DOHH2 (cell line): ENCODE measurements at regions not wholly inside any gene's neighbourhood (a gene's known extent, or its start where the extent isn't known, plus 50 kb on each side); places are given as distances from the start of the nearest gene placed in this dataset.

ENCODE experiments used
- H3F3A ChIP-seq: fragments of 200-600 bp; sonication (generic), shearing (Covaris generic); 2 replicates; pipeline ENCODE4 v1.6.0; 2016; ENCODE audit warnings: antibody characterized with exemption, mild to moderate bottlenecking; ENCODE audit not compliant: control insufficient read depth, insufficient read depth
- H3K27ac ChIP-seq: fragments of 200-600 bp; sonication (generic); 2 replicates; pipeline ENCODE4 v1.5.1; 2014; ENCODE audit warnings: low read depth, mild to moderate bottlenecking, low read length, moderate library complexity
- H3K27me3 ChIP-seq: fragments of 200-600 bp; sonication (generic); 2 replicates; pipeline ENCODE4 v1.6.1; 2014; ENCODE audit warnings: mild to moderate bottlenecking, low read length, mixed read lengths; ENCODE audit not compliant: control insufficient read depth
- H3K36me3 ChIP-seq: fragments of 200-600 bp; sonication (generic); 2 replicates; pipeline ENCODE4 v1.6.1; 2014; ENCODE audit warnings: mild to moderate bottlenecking, low read length, moderate library complexity, mixed read lengths; ENCODE audit not compliant: control insufficient read depth
- H3K4me1 ChIP-seq: fragments of 200-600 bp; sonication (generic); 2 replicates; pipeline ENCODE4 v1.6.1; 2014; ENCODE audit warnings: mild to moderate bottlenecking, low read length, mixed read lengths; ENCODE audit not compliant: control insufficient read depth
- H3K4me2 ChIP-seq: fragments of 200-600 bp; sonication (generic); 2 replicates; pipeline ENCODE4 v1.6.0; 2014; ENCODE audit warnings: mild to moderate bottlenecking, low read length, moderate library complexity
- H3K4me3 ChIP-seq: fragments of 200-600 bp; sonication (generic); 2 replicates; pipeline ENCODE4 v1.5.1; 2014; ENCODE audit warnings: mild to moderate bottlenecking, low read length, mixed read lengths
- H3K79me2 ChIP-seq: fragments of 200-600 bp; sonication (generic); 2 replicates; pipeline ENCODE4 v1.6.1; 2014; ENCODE audit warnings: mild to moderate bottlenecking, low read length, mixed read lengths; ENCODE audit not compliant: control insufficient read depth
- H3K9me2 ChIP-seq: fragments of 200-600 bp; sonication (generic); replicated peaks from 2 replicates; pipeline ENCODE4 v1.6.1; 2014; ENCODE audit warnings: mild to moderate bottlenecking, low read length, mixed read lengths; ENCODE audit not compliant: control insufficient read depth
- H3K9me3 ChIP-seq: fragments of 200-600 bp; sonication (generic); 2 replicates; pipeline ENCODE4 v1.6.1; 2014; ENCODE audit warnings: antibody characterized with exemption, low read length, mixed read lengths; ENCODE audit not compliant: control insufficient read depth, insufficient read depth
- H4K20me1 ChIP-seq: fragments of 200-600 bp; sonication (generic); 2 replicates; pipeline ENCODE4 v1.6.0; 2014; ENCODE audit warnings: low read depth, mild to moderate bottlenecking, antibody characterized with exemption, low read length, moderate library complexity; ENCODE audit not compliant: control insufficient read depth, insufficient read depth
- CTCF ChIP-seq: fragments of 200-600 bp; sonication (generic); IDR thresholded peaks from one replicate; pipeline ENCODE4 v1.5.1; 2014; ENCODE audit warnings: antibody characterized with exemption, mild to moderate bottlenecking, low read depth, low read length; ENCODE audit not compliant: poor library complexity, severe bottlenecking
- EZH2phosphoT487 ChIP-seq: fragments of 200-600 bp; sonication (generic); IDR thresholded peaks from 2 replicates; pipeline ENCODE4 v1.6.1; 2017; ENCODE audit warnings: borderline replicate concordance, mild to moderate bottlenecking, antibody characterized with exemption, low read length, moderate library complexity, mixed read lengths

- no peak overlapping the region for H3K4me3 ChIP-seq
- H3F3A ChIP-seq: no peaks in the 10 kb centered on the region
- H3K9me3 ChIP-seq: no peaks in the 10 kb centered on the region
- H3K4me2 ChIP-seq: no peak overlapping the region
- no peak overlapping the region for H3K27ac ChIP-seq
- TF ChIP-seq CTCF: no peak
- TF ChIP-seq EZH2phosphoT487: no peak
- H3K27me3 ChIP-seq: no peaks in the 10 kb centered on the region
- H4K20me1 ChIP-seq: no peaks in the 10 kb centered on the region
- H3K9me2 ChIP-seq: no peaks in the 10 kb centered on the region
- no peaks in the 10 kb centered on the region for H3K36me3 ChIP-seq
- H3K79me2 ChIP-seq: no peaks in the 10 kb centered on the region
- H3K4me1 ChIP-seq: no peaks in the 10 kb centered on the region
Observed at GRCh38 chr4:180101348-180102083, 2141.7 kb upstream of the TENM3 start.

- Histone ChIP-seq H3F3A (no peaks in the 10 kb centered on the region), H3K9me2 (no peaks in the 10 kb centered on the region), H3K79me2 (no peaks in the 10 kb centered on the region), H3K27me3 (no peaks in the 10 kb centered on the region), H3K4me2 (no peak overlapping the region), H3K36me3 (no peaks in the 10 kb centered on the region), H3K9me3 (no peaks in the 10 kb centered on the region), H3K4me3 (no peak overlapping the region), H4K20me1 (no peaks in the 10 kb centered on the region), H3K27ac (no peak overlapping the region), H3K4me1 (no peaks in the 10 kb centered on the region)
- TF ChIP-seq EZH2phosphoT487: no peak
- no peak for TF ChIP-seq CTCF
Observed at GRCh38 chr4:180103794-180104193, 2139.4 kb upstream of the TENM3 start.

- Histone ChIP-seq H3K27me3 (no peaks in the 10 kb centered on the region), H3F3A (no peaks in the 10 kb centered on the region), H3K4me1 (no peaks in the 10 kb centered on the region), H3K9me2 (no peaks in the 10 kb centered on the region), H3K27ac (no peak overlapping the region), H3K9me3 (no peaks in the 10 kb centered on the region), H3K4me2 (no peak overlapping the region), H3K79me2 (no peaks in the 10 kb centered on the region), H3K4me3 (no peak overlapping the region), H4K20me1 (no peaks in the 10 kb centered on the region), H3K36me3 (no peaks in the 10 kb centered on the region)
- TF ChIP-seq EZH2phosphoT487 (no peak), CTCF (no peak)
Observed at GRCh38 chr4:180105362-180105761, 2137.8 kb upstream of the TENM3 start.
